ENCODE measurements at regions not wholly inside any gene's neighbourhood (a gene's known extent, or its start where the extent isn't known, plus 50 kb on each side); places are given as distances from the start of the nearest gene placed in this dataset.

DNA sequence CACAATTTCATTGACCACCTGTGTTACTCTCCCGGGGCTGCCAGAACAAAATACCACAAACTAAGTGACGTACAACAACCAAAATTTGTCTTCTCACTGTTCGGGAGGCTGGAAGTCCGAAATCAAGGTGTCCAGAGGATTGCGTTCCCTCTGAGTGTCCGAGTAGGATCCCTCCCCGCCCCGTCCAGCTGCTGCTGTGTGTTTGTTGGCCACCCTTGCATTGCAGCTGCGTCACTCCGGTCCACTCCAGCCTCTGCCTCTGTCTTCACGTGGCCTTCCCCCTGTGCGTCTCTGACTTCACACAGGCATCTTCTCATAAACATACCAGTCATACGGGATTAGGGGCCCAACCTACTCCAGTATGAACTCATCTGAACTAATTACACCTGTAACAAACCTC is 251.8 kb upstream of the SMIM21 start:
- H3K4me3 ChIP-seq = peak overlapping the region in 1 of 4 donors; percentile 26
- no peaks in the 10 kb centered on the region for H3K9me3 ChIP-seq (replicated peaks in 1 of 3)
- TF ChIP-seq POLR2A (IDR thresholded peaks at IDR 0.05) = no peak
- TF ChIP-seq, protein P1, sequence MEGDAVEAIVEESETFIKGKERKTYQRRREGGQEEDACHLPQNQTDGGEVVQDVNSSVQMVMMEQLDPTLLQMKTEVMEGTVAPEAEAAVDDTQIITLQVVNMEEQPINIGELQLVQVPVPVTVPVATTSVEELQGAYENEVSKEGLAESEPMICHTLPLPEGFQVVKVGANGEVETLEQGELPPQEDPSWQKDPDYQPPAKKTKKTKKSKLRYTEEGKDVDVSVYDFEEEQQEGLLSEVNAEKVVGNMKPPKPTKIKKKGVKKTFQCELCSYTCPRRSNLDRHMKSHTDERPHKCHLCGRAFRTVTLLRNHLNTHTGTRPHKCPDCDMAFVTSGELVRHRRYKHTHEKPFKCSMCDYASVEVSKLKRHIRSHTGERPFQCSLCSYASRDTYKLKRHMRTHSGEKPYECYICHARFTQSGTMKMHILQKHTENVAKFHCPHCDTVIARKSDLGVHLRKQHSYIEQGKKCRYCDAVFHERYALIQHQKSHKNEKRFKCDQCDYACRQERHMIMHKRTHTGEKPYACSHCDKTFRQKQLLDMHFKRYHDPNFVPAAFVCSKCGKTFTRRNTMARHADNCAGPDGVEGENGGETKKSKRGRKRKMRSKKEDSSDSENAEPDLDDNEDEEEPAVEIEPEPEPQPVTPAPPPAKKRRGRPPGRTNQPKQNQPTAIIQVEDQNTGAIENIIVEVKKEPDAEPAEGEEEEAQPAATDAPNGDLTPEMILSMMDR (IDR thresholded peaks at IDR 0.05) = no peak
- DNase-seq = peak in 6 of 7 donors; percentile 24 to 74 (median 43)
- WGBS, 4 donors = 71 to 80% (median 75%) methylated on average over 13 of the region's 13 CpGs
- no peaks in the 10 kb centered on the region for H3K36me3 ChIP-seq (replicated peaks in 1 of 2)
- H3K4me1 ChIP-seq (replicated peaks in 1 of 2) = no peaks in the 10 kb centered on the region
- peak overlapping the region in 1 of 5 donors; percentile 16 for H3K27ac ChIP-seq
- no peaks in the 10 kb centered on the region for H3K27me3 ChIP-seq
- intact Hi-C loops (cut with DNase I) = no loop called here

DNA sequence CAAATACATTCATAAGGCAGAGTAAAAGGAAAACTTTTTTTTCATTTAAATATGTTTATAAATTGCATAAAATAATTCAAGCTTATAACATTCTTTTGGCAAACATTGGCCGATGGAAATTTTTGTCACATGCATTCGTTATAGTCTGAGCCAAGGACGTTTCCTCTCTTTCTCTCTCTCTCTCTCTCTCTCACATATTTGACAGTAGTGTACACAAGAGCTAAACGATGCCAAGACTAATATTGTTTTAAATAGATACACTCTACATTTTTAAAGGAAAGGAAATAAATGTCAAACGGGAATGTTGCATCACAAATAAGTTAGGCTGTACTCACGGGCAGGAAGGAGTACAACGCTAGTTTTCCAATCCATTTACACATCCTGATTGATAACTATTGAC is 251.1 kb upstream of the SMIM21 start:
- WGBS, 4 donors = 11 to 20% (median 13%) methylated on average over 7 of the region's 7 CpGs
- Histone ChIP-seq H3K9me3 (replicated peaks in 1 of 3) (no peaks in the 10 kb centered on the region), H3K4me1 (replicated peaks in 1 of 2) (no peaks in the 10 kb centered on the region), H3K27me3 (no peaks in the 10 kb centered on the region), H3K36me3 (replicated peaks in 1 of 2) (no peaks in the 10 kb centered on the region), H3K4me3 (peak overlapping the region in 1 of 4 donors; percentile 26), H3K27ac (peak overlapping the region in 1 of 5 donors; percentile 16)
- TF ChIP-seq, protein P1 (IDR thresholded peaks at IDR 0.05) = no peak
- no peak for TF ChIP-seq POLR2A (IDR thresholded peaks at IDR 0.05)
- intact Hi-C loops (cut with DNase I) = no loop called here
- no peak for DNase-seq

DNA sequence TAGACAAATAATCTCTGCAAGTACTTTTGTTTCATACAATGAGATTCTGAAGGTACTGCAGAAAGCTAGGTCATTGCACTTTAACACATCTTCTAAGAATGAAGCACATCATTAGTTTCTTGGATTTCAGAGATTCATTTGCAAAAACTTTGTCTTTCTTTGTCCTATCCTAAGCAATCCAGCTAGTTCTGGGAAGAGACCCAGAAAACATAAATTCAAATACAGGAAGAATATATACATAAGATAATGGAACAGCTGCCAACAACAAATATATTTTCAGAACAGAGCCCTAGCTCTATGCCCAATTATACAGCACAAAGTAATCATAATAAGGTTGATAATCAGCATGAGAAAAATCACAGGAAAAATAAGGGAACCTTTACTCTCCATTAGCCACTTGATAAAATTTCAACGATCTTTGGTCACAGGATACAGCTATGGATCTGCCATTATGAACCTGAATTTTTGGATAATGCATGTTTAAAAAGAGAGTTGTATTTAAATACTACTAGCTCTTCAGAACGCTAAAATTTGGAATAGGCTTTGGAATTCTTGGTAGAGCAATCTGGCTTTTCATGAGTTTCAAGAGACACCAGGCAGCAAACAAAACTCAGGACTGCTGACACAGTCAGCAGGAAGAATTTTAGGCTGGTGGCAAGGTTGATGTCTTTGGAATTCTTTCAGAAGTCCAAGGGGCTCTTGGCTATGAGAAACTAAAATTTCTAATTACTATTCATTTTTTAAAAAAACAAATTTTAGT is 250.4 kb upstream of the SMIM21 start:
- no peak overlapping the region for H3K27ac ChIP-seq
- 55 to 78% (median 71%) methylated on average over 2 of the region's 2 CpGs for WGBS, 4 donors
- H3K9me3 ChIP-seq (replicated peaks in 1 of 3) = no peaks in the 10 kb centered on the region
- H3K4me1 ChIP-seq (replicated peaks in 1 of 2) = no peaks in the 10 kb centered on the region
- intact Hi-C loops (cut with DNase I) = no loop called here
- DNase-seq = no peak
- H3K4me3 ChIP-seq = no peak overlapping the region
- no peaks in the 10 kb centered on the region for H3K36me3 ChIP-seq (replicated peaks in 1 of 2)
- TF ChIP-seq, protein P1 (IDR thresholded peaks at IDR 0.05) = no peak
- TF ChIP-seq POLR2A (IDR thresholded peaks at IDR 0.05) = no peak
- H3K27me3 ChIP-seq = no peaks in the 10 kb centered on the region

DNA sequence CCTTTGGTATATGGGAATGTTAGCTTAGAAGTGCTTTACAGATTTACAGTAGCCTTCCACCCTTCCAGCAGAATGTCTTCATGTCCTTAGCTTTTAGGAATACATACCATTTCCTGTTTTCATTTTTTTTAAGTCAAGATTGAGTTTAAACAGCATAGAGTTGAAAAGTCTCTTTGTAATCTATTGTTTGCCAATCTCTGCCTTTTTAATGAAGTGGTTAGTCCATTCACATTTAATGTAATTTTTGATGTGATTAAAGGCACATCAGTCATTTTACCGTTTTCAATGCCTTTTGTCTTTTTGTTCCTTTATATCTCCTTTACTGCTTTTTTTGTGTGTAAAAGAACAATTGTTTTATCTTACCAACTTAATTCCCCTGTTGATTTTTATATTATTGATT is 233.4 kb upstream of the SMIM21 start:
- DNase-seq = no peak
- TF ChIP-seq, protein P1 (IDR thresholded peaks at IDR 0.05) = no peak
- no peak for TF ChIP-seq POLR2A (IDR thresholded peaks at IDR 0.05)
- intact Hi-C loops (cut with DNase I) = no loop called here

More for the DNA sequence above, 233.4 kb upstream of the SMIM21 start:
- no peaks in the 10 kb centered on the region for H3K36me3 ChIP-seq (replicated peaks in 1 of 2)
- H3K9me3 ChIP-seq (replicated peaks in 1 of 3) = peaks cover 0 to 9% (median 0%) of the 10 kb centered on the region in 3 donors
- H3K4me1 ChIP-seq (replicated peaks in 1 of 2) = no peaks in the 10 kb centered on the region
- no peak overlapping the region for H3K27ac ChIP-seq
- no peaks in the 10 kb centered on the region for H3K27me3 ChIP-seq
- H3K4me3 ChIP-seq = no peak overlapping the region
- 52 to 68% (median 58%) methylated on average over 1 of the region's 1 CpG for WGBS, 4 donors

Data from adrenal gland (tissue), 9 donors.